G401 (cell line): ENCODE measurements at regions not wholly inside any gene's neighbourhood (a gene's known extent, or its start where the extent isn't known, plus 50 kb on each side); places are given as distances from the start of the nearest gene placed in this dataset.
"Not testable (repeated sequence)": the region's sequence is repeated elsewhere in the genome, so short reads cannot be mapped to it uniquely, and the experiment has no call there.

Experiments used
- DNase-seq: peaks from one replicate; pipeline ENCODE4 v3.0.0-alpha.2; 2015; ENCODE audit warnings: low spot score
- in situ Hi-C: cut with HindIII; loops from 2 replicates; pipeline ENCODE4 v1.10.0; 2016; ENCODE audit warnings: low sequenced_read_pairs, mixed read lengths

DNA sequence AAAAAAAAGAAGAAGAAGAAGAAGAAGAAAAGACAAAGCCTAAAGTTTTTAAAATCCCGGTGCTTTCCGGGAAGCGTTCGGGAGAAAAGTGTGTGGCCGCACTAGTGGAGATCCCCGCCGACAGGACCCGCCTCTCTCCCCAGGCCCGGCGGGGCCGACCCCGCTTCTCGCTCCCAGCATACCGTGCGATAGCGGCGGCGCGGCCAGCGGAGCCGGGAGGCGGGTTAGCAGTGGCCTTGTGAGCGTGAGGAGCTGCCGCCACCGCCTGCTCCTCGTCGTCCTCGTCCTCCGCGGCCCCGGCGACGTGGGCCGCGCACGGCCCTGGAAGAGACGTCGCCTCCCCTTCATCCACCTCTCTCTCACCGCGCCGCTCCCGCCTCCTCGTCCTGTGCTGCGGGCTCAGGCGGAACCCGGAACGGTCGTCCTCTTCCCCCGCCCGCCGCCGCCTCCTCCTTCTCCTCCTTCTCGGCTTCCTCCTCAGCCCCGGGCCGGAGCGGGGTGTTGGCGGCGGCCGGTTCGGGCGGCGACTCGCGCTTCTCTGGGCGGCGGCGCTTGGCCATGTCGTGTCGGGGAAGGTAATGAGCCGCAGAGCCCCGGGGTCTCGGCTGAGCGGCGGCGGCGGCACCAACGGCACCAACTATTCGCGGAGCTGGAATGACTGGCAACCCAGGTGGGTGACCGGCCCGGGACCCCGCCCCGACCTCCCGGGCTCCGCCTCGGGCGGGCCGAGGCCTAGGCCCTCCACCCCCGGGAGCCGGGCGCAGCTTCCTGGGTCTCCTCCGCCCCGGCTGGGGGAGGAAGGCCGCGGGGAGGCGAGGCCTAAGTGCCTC, 62.6 kb upstream of the CDR2 start:
- peak; percentile 79 for DNase-seq
- in situ Hi-C loops, result not testable (repeated sequence)

- in situ Hi-C loops, DNase-seq: not testable (repeated sequence)
Observed at GRCh38 chr16:22436326-22436822, 62.0 kb upstream of the CDR2 start.

DNA sequence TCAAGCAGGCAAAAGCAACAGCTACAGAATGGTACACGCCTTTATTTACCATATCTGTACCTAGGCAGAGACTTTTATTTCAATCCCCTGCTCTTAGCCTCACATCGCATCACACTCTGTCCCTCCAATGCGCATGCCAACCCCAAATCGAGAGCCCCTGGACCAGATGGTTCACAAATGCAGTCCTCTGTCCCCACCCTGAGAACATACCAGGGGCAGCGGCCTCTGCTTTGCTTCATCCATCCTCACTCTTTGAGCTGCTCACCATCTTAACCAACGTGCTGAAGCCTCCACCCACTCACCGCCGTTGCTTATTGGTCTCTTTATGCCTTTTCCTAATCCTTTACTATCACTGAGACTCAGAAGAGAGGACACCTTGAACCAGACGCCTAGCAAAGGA, 56.9 kb upstream of the CDR2 start:
- peak; percentile 13 for DNase-seq
- in situ Hi-C loops, result not testable (repeated sequence)

DNA sequence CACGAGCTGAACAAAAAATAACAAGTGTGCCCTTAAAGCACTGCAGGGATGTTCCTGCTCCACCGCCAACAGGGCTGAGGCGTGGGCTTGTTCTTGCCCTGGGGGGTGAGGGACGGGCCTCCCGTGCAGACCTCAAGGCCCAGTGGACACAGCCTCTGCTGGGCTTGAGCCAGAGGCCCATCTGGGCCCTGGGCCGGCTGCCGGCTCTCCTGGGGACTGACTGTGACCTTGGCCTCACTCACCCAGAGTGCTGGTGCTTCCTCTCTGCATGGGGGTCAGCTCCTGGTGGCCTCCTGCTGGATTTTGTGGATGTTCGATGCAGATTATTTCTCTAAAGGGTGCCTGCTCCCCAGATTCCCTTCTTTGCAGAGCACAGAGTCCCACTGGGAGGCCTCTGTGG, 54.2 kb upstream of the CDR2 start:
- peak; percentile 29 for DNase-seq
- in situ Hi-C loops, result no loop called here

DNA sequence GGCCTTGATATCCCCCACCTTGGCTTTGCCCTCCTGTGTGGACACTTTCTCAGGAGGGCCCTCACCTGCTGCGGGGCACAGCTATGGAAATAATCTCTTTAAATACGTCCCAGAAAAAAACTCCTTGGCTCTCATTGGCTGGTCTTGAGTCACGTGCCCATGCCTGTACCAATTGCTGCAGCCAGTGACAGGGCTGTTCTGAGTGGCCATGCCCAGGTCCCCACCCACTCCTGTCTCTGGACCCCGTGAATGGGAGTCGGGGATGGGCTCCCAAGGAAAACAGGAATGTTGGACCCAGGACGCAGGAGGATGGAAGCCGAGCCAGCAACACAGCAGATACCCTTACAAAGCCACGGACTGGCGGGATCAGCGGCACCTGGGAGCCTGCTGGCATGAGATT, 53.1 kb upstream of the CDR2 start:
- in situ Hi-C loops, result no loop called here
- peak; percentile 92 for DNase-seq

DNA sequence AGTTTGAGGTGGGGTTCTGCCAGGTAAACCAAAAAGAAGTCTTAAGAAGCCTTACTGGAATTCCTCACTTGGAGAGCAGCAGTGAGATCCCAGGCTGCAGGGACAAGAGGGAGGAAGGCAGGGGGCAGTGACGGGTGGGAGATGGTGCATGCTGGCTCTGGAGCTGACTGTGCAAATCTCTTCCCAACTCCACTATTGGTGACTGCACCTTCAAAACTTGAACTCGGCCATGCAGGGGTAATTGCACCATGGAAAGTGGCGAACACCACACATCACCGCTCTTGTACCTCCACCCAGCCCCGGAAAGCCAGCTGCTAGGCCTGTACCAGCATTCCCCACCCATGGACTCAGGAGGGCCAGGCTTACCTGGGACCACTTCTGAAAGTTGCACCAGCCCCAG, 51.4 kb upstream of the CDR2 start:
- in situ Hi-C loops, result no loop called here
- peak; percentile 11 for DNase-seq

- no peak for DNase-seq
- in situ Hi-C loops, result no loop called here
Observed at GRCh38 chr16:22425036-22425801, 50.8 kb upstream of the CDR2 start.

DNA sequence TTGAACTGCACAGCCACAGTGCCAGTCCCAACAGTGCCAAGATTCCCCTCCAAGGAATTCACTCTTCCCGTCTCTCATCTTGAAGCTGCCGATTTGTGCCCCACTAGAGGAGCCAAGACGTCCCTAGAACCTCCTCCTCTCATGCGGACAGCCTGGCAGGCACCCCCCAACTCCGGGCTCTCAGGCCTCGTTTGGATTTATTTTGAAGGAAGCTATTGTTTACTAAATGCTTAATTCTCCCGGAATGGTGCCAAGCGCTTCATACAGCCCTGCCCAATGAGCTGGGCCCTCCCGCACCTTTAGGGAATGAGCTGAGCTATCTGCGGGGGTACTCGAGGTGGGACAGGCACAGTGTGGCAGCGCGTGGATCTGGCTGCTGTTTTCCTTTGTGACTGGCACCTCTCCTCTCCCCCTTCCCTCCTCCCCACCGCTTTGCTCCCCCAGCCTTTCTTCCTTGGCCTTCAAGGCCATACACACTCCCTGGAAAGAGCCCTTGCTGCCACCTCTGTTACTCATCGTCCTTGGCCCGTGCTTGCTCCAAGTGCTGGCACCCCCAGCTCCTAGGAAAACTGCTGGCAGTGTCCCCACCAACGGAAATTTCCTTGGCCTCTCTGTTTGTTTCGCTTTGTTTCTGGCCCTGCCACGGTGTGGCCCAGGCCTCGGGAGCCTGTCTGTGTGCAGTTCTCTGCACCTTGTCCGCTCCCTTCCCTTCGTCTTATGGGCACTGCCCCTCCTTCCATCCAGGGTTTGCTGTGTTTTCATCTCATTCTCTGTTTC, 49.9 kb upstream of the CDR2 start:
- peak; percentile 95 for DNase-seq
- in situ Hi-C loops, result no loop called here
